Left lung (tissue), 4 donors: ENCODE measurements at regions not wholly inside any gene's neighbourhood (a gene's known extent, or its start where the extent isn't known, plus 50 kb on each side); places are given as distances from the start of the nearest gene placed in this dataset.

Experiments used
- ATAC-seq: fragments of 200-7000 bp; cut with Tn5 transposase; one replicate; pipeline ENCODE4 v1.9.1; 2020; ENCODE audit warnings: moderate library complexity
- DNase-seq, 4 donors: peaks; one replicate each; pipeline ENCODE4 v3.0.0-alpha.2; 2013 to 2020
- H3K27ac ChIP-seq, 2 donors: fragments of 200-600 bp; sonication (generic) in 1 of 2; one replicate each; pipeline versions ENCODE4 v1.5.0 to v1.8.0; 2020 to 2021
- H3K27me3 ChIP-seq, 2 donors: fragments of 200-600 bp; sonication (generic) in 1 of 2; one replicate each; pipeline versions ENCODE4 v1.5.0 to v1.8.0; 2020 to 2021
- H3K36me3 ChIP-seq, 2 donors: fragments of 200-600 bp; sonication (generic) in 1 of 2; one replicate each; pipeline versions ENCODE4 v1.5.0 to v1.8.0; 2020 to 2021
- H3K4me1 ChIP-seq, 2 donors: fragments of 200-600 bp; one replicate each; pipeline ENCODE4 v1.8.0; 2021
- H3K4me3 ChIP-seq, 2 donors: fragments of 200-600 bp; sonication (generic) in 1 of 2; one replicate each; pipeline versions ENCODE4 v1.5.0 to v1.8.0; 2020 to 2021; ENCODE audit warnings: mild to moderate bottlenecking in 1 of 2
- H3K9me3 ChIP-seq, 2 donors: fragments of 200-600 bp; sonication (generic) in 1 of 2; one replicate each; pipeline versions ENCODE4 v1.5.0 to v1.8.0; 2020 to 2021
- intact Hi-C, 2 donors: fragments of 100-400 bp; cut with DNase I; formaldehyde crosslinking; loops; one replicate each; pipeline versions ENCODE4 v1.11.2 to v1.14.2; 2022
- TF ChIP-seq, protein P1 (sequence below), 2 donors: fragments of 200-600 bp; sonication (generic) in 1 of 2; IDR thresholded peaks; one replicate each; pipeline versions ENCODE4 v1.5.0 to v1.8.0; 2021; ENCODE audit warnings: antibody characterized with exemption in 2 of 2
- donor health status: DM: no; HTN: yes; CAD: no.
- donor health status: DM: no; HTN: no; CAD: no.

DNA sequence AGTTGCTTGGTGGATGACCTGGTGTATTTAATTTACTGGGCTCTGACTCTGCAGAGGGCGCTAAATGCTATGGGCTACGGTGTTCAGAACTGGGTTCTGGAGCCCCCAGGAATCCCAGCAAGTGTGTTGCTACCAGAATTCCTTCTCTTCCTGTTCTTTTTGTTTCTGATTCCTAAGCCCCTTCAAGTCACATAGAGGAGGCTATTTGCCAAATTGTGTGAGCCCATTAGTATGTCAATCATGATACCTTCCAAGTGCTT, 358.2 kb upstream of the SPRED2 start:
- intact Hi-C loops: no loop called here
- Histone ChIP-seq H3K27ac (no peak overlapping the region), H3K27me3 (no peaks in the 10 kb centered on the region), H3K4me1 (no peaks in the 10 kb centered on the region), H3K4me3 (no peak overlapping the region), H3K9me3 (no peaks in the 10 kb centered on the region), H3K36me3 (no peaks in the 10 kb centered on the region)
- ATAC-seq: no peak
- TF ChIP-seq, protein P1, sequence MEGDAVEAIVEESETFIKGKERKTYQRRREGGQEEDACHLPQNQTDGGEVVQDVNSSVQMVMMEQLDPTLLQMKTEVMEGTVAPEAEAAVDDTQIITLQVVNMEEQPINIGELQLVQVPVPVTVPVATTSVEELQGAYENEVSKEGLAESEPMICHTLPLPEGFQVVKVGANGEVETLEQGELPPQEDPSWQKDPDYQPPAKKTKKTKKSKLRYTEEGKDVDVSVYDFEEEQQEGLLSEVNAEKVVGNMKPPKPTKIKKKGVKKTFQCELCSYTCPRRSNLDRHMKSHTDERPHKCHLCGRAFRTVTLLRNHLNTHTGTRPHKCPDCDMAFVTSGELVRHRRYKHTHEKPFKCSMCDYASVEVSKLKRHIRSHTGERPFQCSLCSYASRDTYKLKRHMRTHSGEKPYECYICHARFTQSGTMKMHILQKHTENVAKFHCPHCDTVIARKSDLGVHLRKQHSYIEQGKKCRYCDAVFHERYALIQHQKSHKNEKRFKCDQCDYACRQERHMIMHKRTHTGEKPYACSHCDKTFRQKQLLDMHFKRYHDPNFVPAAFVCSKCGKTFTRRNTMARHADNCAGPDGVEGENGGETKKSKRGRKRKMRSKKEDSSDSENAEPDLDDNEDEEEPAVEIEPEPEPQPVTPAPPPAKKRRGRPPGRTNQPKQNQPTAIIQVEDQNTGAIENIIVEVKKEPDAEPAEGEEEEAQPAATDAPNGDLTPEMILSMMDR (IDR thresholded peaks at IDR 0.05): no peak
- no peak for DNase-seq

DNA sequence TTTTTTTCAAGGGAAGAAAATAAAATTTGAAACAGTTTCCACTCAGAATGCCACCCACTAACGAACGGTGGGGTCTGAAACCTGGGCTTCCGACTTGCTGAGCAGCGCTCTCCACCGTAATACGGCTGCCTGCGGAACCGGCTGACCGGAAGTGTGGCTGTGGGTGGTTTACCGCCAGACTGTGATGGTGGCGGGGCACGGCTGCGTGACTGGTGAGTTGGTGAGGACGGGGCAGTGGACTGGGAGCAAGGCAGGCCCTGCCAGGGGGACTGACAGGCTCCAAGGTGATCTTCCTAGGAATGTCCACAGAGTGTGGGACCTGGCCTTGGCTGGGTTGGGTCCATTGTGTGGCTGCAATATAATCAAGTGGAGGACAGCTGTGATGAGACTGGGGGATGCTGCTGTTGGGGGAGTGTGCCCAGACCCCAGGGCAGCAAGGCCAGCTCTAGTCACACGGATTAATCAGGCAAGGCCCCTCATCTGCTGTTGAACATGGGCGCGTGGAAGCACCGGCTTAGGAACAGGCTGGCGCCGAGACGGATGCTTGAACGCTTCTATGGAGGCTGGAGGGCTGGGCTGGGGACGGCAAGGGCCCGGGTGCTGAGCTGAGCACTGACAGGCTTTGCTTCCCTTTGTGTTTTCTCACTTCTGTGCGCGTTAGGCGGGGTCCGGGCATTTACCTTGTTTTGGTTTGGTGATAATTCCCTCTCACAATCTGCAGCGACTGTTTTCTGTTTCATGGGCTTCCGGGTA, 357.7 kb upstream of the SPRED2 start:
- no peak overlapping the region for H3K27ac ChIP-seq
- intact Hi-C loops: no loop called here
- ATAC-seq (no peak), DNase-seq (peak in 1 of 4 donors; percentile 68)
- H3K36me3 ChIP-seq: no peaks in the 10 kb centered on the region
- no peaks in the 10 kb centered on the region for H3K27me3 ChIP-seq
- no peaks in the 10 kb centered on the region for H3K4me1 ChIP-seq
- TF ChIP-seq, protein P1 (IDR thresholded peaks at IDR 0.05): no peak
- H3K9me3 ChIP-seq: no peaks in the 10 kb centered on the region
- no peak overlapping the region for H3K4me3 ChIP-seq

DNA sequence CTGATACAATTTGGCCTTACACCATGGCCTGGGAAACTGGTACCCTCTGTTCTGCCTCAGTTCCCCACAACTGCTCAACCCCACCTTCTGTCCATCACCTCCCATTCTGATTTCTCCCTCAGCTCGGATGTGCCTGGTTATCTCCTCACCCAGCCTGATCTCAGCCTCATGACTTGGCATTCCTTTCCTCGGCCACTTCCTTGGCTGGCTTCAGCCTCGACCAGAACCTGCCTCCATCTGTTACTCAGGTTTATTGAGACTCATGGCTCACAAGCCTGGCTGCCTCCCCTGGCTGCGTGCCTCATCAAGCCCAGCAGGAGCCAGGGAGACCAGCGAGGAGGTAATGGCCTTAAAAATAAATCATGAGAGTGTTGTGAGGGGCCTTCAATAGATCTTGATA, 356.2 kb upstream of the SPRED2 start:
- no peak for ATAC-seq
- Histone ChIP-seq H3K36me3 (no peaks in the 10 kb centered on the region), H3K4me3 (no peak overlapping the region), H3K27me3 (no peaks in the 10 kb centered on the region), H3K4me1 (no peaks in the 10 kb centered on the region), H3K27ac (no peak overlapping the region), H3K9me3 (no peaks in the 10 kb centered on the region)
- DNase-seq: no peak
- intact Hi-C loops: no loop called here
- TF ChIP-seq, protein P1 (IDR thresholded peaks at IDR 0.05): no peak

DNA sequence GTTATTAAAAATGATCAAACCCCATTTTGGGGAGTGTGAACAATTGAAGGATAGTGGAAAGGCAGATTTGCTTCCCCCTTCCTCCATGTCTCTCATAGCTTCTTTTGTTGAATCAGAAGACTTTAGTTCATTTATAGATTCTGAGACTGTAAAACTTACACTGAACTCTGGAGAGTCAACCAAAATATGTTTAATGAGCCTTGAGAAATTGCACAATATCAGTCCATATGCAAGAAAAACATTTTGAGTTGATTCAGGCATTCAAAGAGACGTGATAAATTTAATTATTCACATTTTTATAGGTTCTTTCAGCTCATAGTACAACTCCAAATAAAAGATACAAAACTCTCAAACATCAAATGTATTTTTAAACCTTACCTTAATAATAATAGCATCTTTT, 354.4 kb upstream of the SPRED2 start:
- H3K27ac ChIP-seq: no peak overlapping the region
- TF ChIP-seq, protein P1 (IDR thresholded peaks at IDR 0.05): no peak
- H3K4me1 ChIP-seq: no peaks in the 10 kb centered on the region
- no peak overlapping the region for H3K4me3 ChIP-seq
- H3K9me3 ChIP-seq: no peaks in the 10 kb centered on the region
- ATAC-seq: no peak
- H3K36me3 ChIP-seq: no peaks in the 10 kb centered on the region
- intact Hi-C loops: no loop called here
- DNase-seq: no peak
- no peaks in the 10 kb centered on the region for H3K27me3 ChIP-seq

DNA sequence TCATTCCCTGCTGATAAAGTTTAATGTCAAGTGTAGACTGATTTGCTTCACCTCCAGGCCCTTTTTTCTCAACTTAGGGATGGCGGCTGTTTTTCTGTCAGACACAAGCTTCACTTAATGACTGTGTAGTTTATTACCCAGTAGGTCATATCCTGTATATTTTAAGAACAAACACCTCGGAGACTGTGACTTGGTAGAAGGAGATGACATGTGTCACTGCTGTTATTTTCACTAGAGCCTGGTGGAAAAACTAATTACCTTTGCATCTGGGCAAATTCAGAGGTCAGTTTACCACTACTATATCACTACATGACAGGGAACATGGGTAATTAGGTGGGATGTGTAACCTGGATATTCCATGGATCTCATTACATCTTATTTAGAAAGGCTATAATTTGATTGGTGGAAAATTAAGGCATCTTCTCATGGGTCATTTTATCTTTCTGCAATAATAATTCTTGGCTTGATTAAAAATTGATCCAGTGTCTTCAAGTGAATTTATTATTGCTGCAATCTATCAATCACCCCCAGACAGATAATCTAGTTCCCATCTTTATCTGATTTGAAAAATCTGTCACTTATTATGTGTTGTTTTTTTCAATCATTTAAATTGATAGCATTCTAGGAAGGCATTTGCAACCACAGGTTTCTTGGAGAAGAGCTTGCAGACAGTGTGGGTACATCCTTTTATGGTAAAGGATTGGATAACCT, 353.8 kb upstream of the SPRED2 start:
- Histone ChIP-seq H3K4me3 (no peak overlapping the region), H3K36me3 (no peaks in the 10 kb centered on the region), H3K4me1 (no peaks in the 10 kb centered on the region), H3K9me3 (no peaks in the 10 kb centered on the region), H3K27me3 (no peaks in the 10 kb centered on the region), H3K27ac (no peak overlapping the region)
- ATAC-seq: no peak
- DNase-seq: no peak
- TF ChIP-seq, protein P1 (IDR thresholded peaks at IDR 0.05): no peak
- intact Hi-C loops: no loop called here
